Fibroblast of upper back skin (primary cell): ENCODE measurements at regions not wholly inside any gene's neighbourhood (a gene's known extent, or its start where the extent isn't known, plus 50 kb on each side); places are given as distances from the start of the nearest gene placed in this dataset.

Experiments
- DNase-seq: peaks from one replicate; pipeline ENCODE4 v3.0.0-alpha.2; 2013

DNA sequence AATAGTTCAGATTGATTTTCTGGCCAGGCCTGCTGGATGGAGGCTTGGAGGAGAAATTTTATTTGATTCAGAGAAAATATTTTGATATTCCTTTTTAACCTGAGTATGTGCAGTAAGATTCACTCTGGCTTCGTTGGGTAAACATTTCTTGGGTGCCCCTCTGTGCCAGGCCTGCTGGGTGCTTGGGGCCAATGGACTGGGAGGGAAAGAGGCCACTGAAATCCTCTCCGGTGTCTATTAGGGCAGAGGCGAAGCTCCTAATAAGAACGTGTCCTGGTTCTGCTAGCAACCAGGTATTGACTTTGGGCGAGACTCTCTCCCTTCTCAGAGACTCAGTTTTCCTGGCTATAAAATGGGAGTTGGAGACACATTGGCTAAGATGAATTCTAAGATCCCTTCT lies 122.5 kb downstream of the CYLD start:
- DNase-seq, result no peak

DNA sequence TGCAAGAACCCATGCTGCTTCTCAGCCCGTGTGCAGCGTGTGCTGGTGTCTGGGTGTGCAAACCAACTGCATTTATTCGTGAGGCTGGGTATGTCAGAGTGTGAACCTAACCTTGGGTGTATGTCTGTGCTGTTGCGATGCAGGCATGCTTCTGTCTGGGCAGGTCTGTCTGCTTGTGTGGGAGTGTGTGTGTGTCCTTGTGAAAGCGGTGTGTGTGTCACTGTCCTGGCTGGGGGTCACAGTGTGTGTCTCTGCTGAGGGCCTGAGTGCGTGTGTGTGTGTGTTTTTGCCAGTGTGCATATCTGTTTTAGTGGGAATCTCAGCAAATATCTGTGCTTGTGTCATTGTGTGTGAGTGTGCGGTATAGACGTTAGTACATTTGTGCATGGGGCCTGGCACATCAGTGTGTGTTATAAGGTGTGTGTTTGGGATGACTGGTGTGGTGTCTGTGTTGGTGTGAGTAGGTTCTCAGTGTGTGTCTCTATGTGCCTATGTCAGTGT lies 121.8 kb downstream of the CYLD start:
- no peak for DNase-seq

DNA sequence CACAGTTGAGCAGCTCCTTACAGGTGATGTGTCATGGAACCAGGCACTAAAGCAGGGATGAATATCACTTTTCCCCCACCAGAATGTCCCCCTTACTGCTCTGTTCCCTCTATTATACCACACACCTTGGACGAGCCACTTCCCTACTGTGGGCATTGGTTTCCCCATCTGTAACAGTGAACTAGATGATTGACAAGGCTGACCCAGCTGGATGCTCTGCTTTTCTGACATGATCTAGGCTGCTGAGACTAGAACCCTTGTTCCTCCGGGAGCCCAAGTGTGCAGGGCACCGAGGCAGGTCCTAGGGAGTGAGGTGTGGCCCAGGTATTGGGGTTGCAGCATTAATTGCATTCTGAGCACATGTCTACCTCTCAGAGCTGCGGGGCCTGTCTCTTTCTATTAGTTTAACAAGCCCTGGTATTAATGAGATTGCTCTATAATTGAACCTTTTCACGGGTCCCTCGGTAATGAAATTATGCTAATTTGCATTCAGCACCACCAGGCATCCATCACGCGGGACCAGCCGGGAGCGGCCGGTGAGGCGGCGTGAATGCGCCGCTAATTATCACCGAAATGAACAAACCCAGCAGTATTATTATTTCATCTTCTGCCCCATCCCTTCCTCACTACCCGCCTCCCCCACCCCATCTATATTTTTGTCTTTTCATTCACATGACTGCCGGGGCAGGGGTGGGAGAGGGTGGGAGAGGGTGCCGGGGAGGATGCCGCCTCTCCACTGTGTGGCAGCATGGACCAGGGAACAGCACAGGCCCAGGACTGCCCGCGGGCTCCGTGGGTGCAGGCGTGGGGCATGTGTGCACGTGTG lies 121.1 kb downstream of the CYLD start:
- DNase-seq, result no peak

DNA sequence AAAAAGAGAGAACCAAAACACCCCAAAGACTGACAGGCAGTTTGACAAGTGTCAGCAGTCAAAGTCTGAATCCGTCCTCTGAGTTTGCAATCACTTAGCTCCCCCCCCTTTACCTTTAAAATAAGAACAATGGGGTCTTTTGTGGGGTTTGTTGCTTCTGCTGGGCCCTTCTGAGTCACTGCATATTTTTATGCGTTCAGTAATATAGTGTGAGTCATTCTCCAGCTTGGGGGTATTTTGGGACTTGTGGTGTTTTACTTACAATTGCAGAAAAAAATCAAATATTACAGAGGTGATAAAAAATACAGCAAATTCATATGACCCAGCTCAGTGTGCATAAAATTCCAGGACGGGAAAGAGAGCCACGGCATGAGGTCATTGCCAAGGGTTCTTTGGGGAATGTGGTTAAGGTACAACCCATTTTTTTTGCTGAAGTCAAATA lies 120.1 kb downstream of the CYLD start:
- DNase-seq, result peak; percentile 86

DNA sequence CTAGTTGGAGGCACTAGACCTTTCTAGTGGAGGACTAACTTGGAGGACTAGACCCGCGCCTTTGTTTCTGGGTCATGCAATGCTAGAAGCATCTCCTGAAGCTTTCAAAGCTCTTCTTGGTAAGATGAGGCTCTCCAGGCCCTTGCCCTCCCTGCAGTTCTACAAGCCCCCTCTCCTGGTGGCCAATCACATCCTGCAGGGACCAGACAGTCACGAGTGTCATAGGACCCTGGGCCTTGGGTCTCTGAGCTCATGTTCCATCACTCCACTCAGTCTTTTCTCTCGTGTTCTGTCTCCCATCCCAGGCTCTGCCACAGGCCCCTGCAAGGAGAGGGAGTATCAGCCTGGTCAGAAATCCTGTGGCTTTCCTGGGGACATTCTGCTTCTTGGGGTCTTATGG lies 119.6 kb downstream of the CYLD start:
- no peak for DNase-seq

DNA sequence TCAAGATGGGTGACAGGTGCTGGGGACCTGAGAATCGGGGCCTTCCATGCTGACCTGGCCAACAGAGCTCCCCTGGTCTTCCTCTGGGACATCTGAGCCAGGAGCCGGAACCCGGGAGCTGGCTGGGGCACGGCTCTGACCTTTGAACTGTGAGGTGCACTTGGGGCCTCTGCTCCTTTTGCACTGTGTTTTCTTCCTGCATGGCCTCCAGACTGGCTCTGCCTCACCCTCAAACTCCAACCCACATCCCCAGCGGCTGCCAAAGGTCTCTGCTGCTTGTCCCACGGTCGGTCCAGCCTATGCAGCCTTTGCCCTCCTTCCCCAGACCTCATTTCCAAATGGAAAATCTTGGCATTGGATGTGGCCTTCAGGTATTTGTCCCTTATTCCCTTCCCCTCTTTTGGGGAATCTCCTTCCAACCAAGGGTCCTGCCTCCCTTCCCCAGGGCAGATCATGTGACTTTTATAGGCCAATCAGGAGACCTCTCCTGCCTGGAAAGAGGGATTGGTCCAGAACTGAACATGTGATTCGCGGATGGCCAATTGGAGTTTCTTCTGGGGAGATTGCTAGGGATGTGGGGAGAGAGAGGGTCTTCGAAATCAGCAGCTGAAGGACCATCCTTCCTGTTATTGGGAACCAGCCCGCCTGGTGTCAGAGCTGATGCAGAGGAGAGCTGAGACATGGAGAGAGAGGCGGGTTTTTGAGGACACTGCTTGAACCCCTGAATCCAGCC lies 117.9 kb downstream of the CYLD start:
- no peak for DNase-seq

DNA sequence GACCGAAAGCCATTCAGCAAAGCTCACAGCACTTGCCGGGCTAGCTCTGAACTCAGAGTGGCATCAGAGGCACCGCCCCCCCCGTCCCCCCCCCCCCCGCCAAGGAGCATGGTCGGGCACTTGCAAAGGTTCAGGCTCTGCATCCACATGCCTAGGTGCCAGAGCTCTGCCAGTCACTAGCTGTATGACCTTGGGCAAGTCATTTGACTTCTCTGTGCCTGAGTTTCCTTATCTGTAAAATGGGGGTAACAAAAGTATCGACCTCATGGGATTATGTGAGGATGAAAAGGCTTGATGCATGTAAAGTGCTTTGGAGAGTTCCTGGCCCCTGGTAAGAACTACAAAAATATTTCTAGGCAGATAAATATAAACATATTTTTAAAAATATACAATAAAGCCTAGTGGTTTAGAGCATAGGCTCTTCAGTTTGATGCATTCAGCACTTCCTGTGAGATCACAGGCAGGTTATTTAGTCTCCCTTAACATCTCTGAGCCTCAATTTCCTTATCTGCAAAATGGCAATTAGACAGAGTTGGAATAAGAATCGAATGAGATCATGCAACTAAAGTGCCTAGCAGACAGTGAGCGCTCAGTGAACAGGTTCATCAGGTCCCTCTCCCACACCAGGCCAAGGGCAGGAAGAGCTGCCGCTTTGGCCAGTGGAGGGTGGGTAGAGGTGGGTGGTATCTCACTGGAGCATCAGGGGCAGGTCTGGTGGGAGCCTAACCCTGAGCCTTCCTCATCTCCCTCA lies 117.2 kb downstream of the CYLD start:
- DNase-seq, result no peak

DNA sequence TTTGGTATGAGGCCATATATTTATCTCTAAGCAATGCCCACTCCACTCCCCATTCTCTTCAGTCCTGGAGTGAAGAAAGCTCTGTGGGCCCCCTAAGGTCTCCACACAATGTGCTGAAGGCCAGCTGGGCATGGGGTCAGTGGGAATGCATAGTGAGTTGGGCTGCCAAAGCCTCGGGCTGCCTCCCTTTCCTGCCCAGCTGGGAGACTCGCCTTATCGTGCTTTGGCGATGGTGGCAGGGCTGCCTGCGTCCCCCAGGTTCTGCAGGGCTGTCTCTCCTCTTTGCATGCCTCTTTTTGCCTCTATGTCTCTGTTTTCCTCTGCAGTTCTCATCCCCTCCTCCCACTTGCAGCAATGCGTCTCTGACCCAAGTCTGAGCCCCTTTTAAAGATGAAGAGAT lies 116.5 kb downstream of the CYLD start:
- no peak for DNase-seq

DNA sequence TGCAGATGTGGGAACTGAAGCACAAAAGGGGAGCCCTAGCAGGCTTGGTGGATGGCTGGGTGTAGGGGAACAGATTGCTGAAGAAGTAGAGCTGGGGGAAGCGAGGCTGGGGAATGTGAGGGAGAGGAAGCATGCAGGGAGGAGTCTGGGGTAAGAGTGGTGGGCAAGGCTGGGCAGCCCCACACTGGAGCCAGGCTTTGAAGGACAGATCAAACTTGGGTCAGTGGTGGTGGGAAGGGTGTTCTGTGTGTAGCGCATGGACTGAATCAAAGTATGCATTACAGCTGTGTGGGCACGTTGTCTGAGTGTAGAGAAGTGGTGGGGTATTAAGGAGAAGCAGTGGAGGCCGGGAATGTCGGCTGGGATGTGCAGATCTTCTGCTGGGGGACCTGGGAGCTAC lies 116.0 kb downstream of the CYLD start:
- DNase-seq, result no peak

DNA sequence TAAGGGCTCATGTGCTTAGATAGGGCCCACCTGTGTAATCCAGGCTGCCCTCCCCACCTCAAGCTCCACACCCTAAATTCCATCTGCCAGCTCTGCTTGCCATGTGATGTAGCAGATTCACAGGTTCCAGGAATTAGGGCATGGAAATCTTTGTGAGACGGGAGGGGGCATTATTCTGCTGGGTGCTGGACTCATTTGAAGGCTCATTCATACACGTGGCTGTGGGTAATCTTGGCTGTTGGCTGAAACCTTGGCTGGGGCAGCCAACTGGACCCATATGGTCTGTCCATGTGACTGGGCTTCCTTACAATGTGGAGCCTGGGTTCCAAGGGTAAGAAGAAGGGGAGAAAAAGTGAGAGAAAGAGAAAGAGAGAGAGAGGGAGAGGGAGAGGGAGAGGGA lies 115.1 kb downstream of the CYLD start:
- DNase-seq, result no peak

DNA sequence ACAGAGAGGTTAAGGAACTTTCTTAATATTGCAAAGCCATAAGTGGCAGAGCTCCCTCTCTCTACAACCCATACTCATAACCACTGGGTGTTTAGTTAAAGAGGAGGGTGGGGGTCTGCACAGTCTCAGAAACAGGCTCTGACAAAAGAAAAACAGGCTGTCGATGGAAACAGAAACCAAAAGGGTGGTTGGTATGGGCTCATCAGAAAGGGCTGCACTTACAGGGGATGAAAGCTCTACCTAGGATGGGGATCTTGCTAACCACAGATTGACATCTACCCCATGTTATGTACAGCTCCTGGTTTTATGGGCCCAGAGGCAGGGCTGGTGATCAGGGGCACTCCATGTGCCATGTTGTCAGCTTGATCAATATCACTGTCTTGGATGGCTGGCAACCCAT lies 111.4 kb downstream of the CYLD start:
- no peak for DNase-seq
